ENCODE measurements at regions not wholly inside any gene's neighbourhood (a gene's known extent, or its start where the extent isn't known, plus 50 kb on each side); places are given as distances from the start of the nearest gene placed in this dataset.

GRCh38 chr10:27359792-27360355, 119.3 kb upstream of the ACBD5 start:
- no peak for TF ChIP-seq POLR2A (IDR thresholded peaks at IDR 0.05)
- TF ChIP-seq, protein P1, sequence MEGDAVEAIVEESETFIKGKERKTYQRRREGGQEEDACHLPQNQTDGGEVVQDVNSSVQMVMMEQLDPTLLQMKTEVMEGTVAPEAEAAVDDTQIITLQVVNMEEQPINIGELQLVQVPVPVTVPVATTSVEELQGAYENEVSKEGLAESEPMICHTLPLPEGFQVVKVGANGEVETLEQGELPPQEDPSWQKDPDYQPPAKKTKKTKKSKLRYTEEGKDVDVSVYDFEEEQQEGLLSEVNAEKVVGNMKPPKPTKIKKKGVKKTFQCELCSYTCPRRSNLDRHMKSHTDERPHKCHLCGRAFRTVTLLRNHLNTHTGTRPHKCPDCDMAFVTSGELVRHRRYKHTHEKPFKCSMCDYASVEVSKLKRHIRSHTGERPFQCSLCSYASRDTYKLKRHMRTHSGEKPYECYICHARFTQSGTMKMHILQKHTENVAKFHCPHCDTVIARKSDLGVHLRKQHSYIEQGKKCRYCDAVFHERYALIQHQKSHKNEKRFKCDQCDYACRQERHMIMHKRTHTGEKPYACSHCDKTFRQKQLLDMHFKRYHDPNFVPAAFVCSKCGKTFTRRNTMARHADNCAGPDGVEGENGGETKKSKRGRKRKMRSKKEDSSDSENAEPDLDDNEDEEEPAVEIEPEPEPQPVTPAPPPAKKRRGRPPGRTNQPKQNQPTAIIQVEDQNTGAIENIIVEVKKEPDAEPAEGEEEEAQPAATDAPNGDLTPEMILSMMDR (IDR thresholded peaks at IDR 0.05 in 8 of 11, conservative IDR thresholded peaks at IDR 0.05 in 3 of 11): no peak

Data from spleen (tissue), 7 donors.